ENCODE measurements at regions not wholly inside any gene's neighbourhood (a gene's known extent, or its start where the extent isn't known, plus 50 kb on each side); places are given as distances from the start of the nearest gene placed in this dataset.

- TF ChIP-seq CTCF (IDR thresholded peaks at IDR 0.05) (no peak), POLR2AphosphoS5 (IDR thresholded peaks at IDR 0.05) (no peak)
These were observed 263.3 kb upstream of the SORL1-AS1 start for GRCh38 chr11:121716060-121716459.

Measured in breast epithelium (tissue), 3 donors.